ENCODE measurements at regions not wholly inside any gene's neighbourhood (a gene's known extent, or its start where the extent isn't known, plus 50 kb on each side); places are given as distances from the start of the nearest gene placed in this dataset.

DNA sequence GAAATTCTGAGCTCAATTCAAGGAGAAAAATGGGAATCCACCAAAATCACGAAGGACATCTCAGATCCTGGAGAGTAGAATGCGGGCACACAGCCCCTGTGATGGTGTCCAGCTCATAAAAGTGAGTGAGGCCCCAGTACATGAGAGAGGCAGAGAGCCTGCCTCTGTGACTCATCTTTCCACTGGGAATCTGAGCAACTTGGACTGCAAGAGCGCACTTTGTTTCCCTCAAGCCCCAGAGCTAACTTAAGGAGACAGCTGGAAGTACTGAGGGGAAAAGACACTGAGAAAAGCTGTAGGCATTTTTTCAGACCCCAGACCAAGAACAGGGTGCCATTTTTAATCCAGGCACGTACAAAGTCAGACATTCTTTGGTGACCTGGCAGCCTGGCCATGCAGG lies 273.7 kb downstream of the C11orf87 start:
- Mint-ChIP-seq H3K4me3 (ENCODE audit: unreplicated experiment) (no peak overlapping the region), H3K27ac (ENCODE audit: unreplicated experiment) (no peak overlapping the region), H3K4me1 (ENCODE audit: unreplicated experiment) (no peaks in the 10 kb centered on the region), H3K36me3 (ENCODE audit: unreplicated experiment) (peaks cover 11% of the 10 kb centered on the region), H3K9me3 (ENCODE audit: unreplicated experiment) (peaks cover 41% of the 10 kb centered on the region), H3K27me3 (ENCODE audit: unreplicated experiment) (no peaks in the 10 kb centered on the region)
- no peak for DNase-seq (ENCODE audit: extremely low spot score, unreplicated experiment)
- TF ChIP-seq, protein P1, sequence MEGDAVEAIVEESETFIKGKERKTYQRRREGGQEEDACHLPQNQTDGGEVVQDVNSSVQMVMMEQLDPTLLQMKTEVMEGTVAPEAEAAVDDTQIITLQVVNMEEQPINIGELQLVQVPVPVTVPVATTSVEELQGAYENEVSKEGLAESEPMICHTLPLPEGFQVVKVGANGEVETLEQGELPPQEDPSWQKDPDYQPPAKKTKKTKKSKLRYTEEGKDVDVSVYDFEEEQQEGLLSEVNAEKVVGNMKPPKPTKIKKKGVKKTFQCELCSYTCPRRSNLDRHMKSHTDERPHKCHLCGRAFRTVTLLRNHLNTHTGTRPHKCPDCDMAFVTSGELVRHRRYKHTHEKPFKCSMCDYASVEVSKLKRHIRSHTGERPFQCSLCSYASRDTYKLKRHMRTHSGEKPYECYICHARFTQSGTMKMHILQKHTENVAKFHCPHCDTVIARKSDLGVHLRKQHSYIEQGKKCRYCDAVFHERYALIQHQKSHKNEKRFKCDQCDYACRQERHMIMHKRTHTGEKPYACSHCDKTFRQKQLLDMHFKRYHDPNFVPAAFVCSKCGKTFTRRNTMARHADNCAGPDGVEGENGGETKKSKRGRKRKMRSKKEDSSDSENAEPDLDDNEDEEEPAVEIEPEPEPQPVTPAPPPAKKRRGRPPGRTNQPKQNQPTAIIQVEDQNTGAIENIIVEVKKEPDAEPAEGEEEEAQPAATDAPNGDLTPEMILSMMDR (IDR thresholded peaks at IDR 0.05) = no peak

GRCh38 chr11:109696191-109696897 lies 274.4 kb downstream of the C11orf87 start:
- Mint-ChIP-seq H3K4me3 (ENCODE audit: unreplicated experiment) (no peak overlapping the region), H3K27me3 (ENCODE audit: unreplicated experiment) (no peaks in the 10 kb centered on the region), H3K27ac (ENCODE audit: unreplicated experiment) (no peak overlapping the region), H3K36me3 (ENCODE audit: unreplicated experiment) (peaks cover 11% of the 10 kb centered on the region), H3K4me1 (ENCODE audit: unreplicated experiment) (no peaks in the 10 kb centered on the region), H3K9me3 (ENCODE audit: unreplicated experiment) (peaks cover 39% of the 10 kb centered on the region)
- no peak for DNase-seq (ENCODE audit: extremely low spot score, unreplicated experiment)
- TF ChIP-seq, protein P1 (IDR thresholded peaks at IDR 0.05) = no peak

GRCh38 chr11:109697140-109697843 lies 275.3 kb downstream of the C11orf87 start:
- peaks cover 43% of the 10 kb centered on the region for H3K9me3 Mint-ChIP-seq (ENCODE audit: unreplicated experiment)
- TF ChIP-seq, protein P1 (IDR thresholded peaks at IDR 0.05) = peak; percentile 60
- no peak for DNase-seq (ENCODE audit: extremely low spot score, unreplicated experiment)
- no peaks in the 10 kb centered on the region for H3K27me3 Mint-ChIP-seq (ENCODE audit: unreplicated experiment)
- H3K27ac Mint-ChIP-seq (ENCODE audit: unreplicated experiment) = no peak overlapping the region
- H3K4me3 Mint-ChIP-seq (ENCODE audit: unreplicated experiment) = no peak overlapping the region
- H3K36me3 Mint-ChIP-seq (ENCODE audit: unreplicated experiment) = peaks cover 11% of the 10 kb centered on the region
- no peaks in the 10 kb centered on the region for H3K4me1 Mint-ChIP-seq (ENCODE audit: unreplicated experiment)

DNA sequence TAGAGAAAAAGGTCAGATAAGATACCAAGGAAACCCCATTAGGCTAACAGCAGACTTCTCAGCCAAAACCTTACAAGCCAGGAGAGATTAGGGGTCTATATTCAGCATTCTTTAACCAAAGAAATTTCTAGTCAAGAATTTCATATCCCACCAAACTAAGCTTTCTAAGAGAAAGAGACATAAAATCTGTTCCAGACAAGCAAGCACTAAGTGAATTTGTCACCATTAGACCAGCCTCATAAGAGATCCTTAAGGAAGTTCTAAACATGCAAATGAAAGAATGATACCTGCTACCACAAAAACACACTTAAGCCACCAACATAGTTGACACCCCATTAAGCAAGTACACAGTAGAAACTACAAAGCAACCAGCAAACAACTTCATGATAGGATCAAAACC lies 276.2 kb downstream of the C11orf87 start:
- peaks cover 11% of the 10 kb centered on the region for H3K36me3 Mint-ChIP-seq (ENCODE audit: unreplicated experiment)
- DNase-seq (ENCODE audit: extremely low spot score, unreplicated experiment) = no peak
- no peaks in the 10 kb centered on the region for H3K27me3 Mint-ChIP-seq (ENCODE audit: unreplicated experiment)
- H3K27ac Mint-ChIP-seq (ENCODE audit: unreplicated experiment) = no peak overlapping the region
- H3K4me3 Mint-ChIP-seq (ENCODE audit: unreplicated experiment) = no peak overlapping the region
- H3K9me3 Mint-ChIP-seq (ENCODE audit: unreplicated experiment) = peaks cover 43% of the 10 kb centered on the region
- TF ChIP-seq, protein P1 (IDR thresholded peaks at IDR 0.05) = no peak
- H3K4me1 Mint-ChIP-seq (ENCODE audit: unreplicated experiment) = no peaks in the 10 kb centered on the region

- Mint-ChIP-seq H3K27ac (ENCODE audit: unreplicated experiment) (no peak overlapping the region), H3K36me3 (ENCODE audit: unreplicated experiment) (peaks cover 4% of the 10 kb centered on the region), H3K4me3 (ENCODE audit: unreplicated experiment) (no peak overlapping the region), H3K4me1 (ENCODE audit: unreplicated experiment) (no peaks in the 10 kb centered on the region), H3K27me3 (ENCODE audit: unreplicated experiment) (peaks cover 23% of the 10 kb centered on the region), H3K9me3 (ENCODE audit: unreplicated experiment) (peaks cover 11% of the 10 kb centered on the region)
- DNase-seq (ENCODE audit: extremely low spot score, unreplicated experiment) = no peak
- TF ChIP-seq, protein P1 (IDR thresholded peaks at IDR 0.05) = no peak
These were observed 282.4 kb downstream of the C11orf87 start for GRCh38 chr11:109704432-109704831.

All from osteocyte (in vitro differentiated cells).